KMS-11 (cell line): ENCODE measurements at regions not wholly inside any gene's neighbourhood (a gene's known extent, or its start where the extent isn't known, plus 50 kb on each side); places are given as distances from the start of the nearest gene placed in this dataset.

ENCODE experiments used
- H2AFZ ChIP-seq: fragments of 200-600 bp; sonication (generic); 2 replicates; pipeline ENCODE4 v1.6.1; 2016; ENCODE audit warnings: antibody characterized with exemption, mixed run types, low read depth
- H3K27ac ChIP-seq: fragments of 200-600 bp; sonication (generic); 2 replicates; pipeline ENCODE4 v1.6.1; 2016; ENCODE audit warnings: mild to moderate bottlenecking, mixed run types
- H3K27me3 ChIP-seq: fragments of 200-600 bp; sonication (generic); 2 replicates; pipeline ENCODE4 v1.6.1; 2017; ENCODE audit warnings: mild to moderate bottlenecking, low read depth, mixed run types, moderate library complexity; ENCODE audit not compliant: insufficient read depth
- H3K36me3 ChIP-seq: fragments of 200-600 bp; sonication (generic); 2 replicates; pipeline ENCODE4 v1.6.1; 2017; ENCODE audit warnings: mild to moderate bottlenecking, mixed run types; ENCODE audit not compliant: insufficient read depth
- H3K4me1 ChIP-seq: fragments of 200-600 bp; sonication (generic); 2 replicates; pipeline ENCODE4 v1.6.1; 2016; ENCODE audit warnings: mild to moderate bottlenecking, low read depth, mixed run types; ENCODE audit not compliant: poor library complexity, severe bottlenecking
- H3K4me2 ChIP-seq: fragments of 200-600 bp; sonication (generic); 2 replicates; pipeline ENCODE4 v1.7.0; 2016; ENCODE audit warnings: mild to moderate bottlenecking, mixed run types
- H3K4me3 ChIP-seq: fragments of 200-600 bp; sonication (generic); IDR thresholded peaks from 2 replicates; pipeline ENCODE4 v1.6.1; 2017; ENCODE audit warnings: low read depth, low read length, mixed read lengths; ENCODE audit not compliant: insufficient read depth
- H3K79me2 ChIP-seq: fragments of 200-600 bp; sonication (generic); 2 replicates; pipeline ENCODE4 v1.6.1; 2016; ENCODE audit warnings: low read depth, mixed run types; ENCODE audit not compliant: insufficient read depth
- H3K9ac ChIP-seq: fragments of 200-600 bp; sonication (generic); 2 replicates; pipeline ENCODE4 v1.6.1; 2016; ENCODE audit warnings: mild to moderate bottlenecking, mixed run types
- H4K20me1 ChIP-seq: fragments of 200-600 bp; sonication (generic); 2 replicates; pipeline ENCODE4 v1.6.1; 2016; ENCODE audit warnings: mild to moderate bottlenecking, mixed run types; ENCODE audit not compliant: insufficient read depth
- CTCF ChIP-seq: fragments of 200-600 bp; sonication (generic); conservative IDR thresholded peaks from 2 replicates; pipeline ENCODE4 v1.6.1; 2017; ENCODE audit warnings: low read depth, mild to moderate bottlenecking, antibody characterized with exemption, low read length, moderate library complexity, mixed read lengths

GRCh38 chr5:155460501-155460931 is 447.0 kb downstream of the KIF4B start:
- no peaks in the 10 kb centered on the region for H3K36me3 ChIP-seq
- H2AFZ ChIP-seq = no peak overlapping the region
- no peaks in the 10 kb centered on the region for H4K20me1 ChIP-seq
- H3K4me3 ChIP-seq = no peak overlapping the region
- H3K27me3 ChIP-seq = no peaks in the 10 kb centered on the region
- no peak overlapping the region for H3K9ac ChIP-seq
- no peak overlapping the region for H3K4me2 ChIP-seq
- no peaks in the 10 kb centered on the region for H3K4me1 ChIP-seq
- H3K79me2 ChIP-seq = no peaks in the 10 kb centered on the region
- TF ChIP-seq CTCF = no peak
- H3K27ac ChIP-seq = no peak overlapping the region

GRCh38 chr5:155461304-155461703 is 447.7 kb downstream of the KIF4B start:
- Histone ChIP-seq H3K36me3 (no peaks in the 10 kb centered on the region), H2AFZ (no peak overlapping the region), H4K20me1 (no peaks in the 10 kb centered on the region), H3K4me2 (no peak overlapping the region), H3K27ac (no peak overlapping the region), H3K4me1 (no peaks in the 10 kb centered on the region), H3K79me2 (no peaks in the 10 kb centered on the region), H3K27me3 (no peaks in the 10 kb centered on the region), H3K4me3 (no peak overlapping the region), H3K9ac (no peak overlapping the region)
- no peak for TF ChIP-seq CTCF

GRCh38 chr5:155466851-155467250 is 453.3 kb downstream of the KIF4B start:
- Histone ChIP-seq H3K4me1 (no peaks in the 10 kb centered on the region), H3K27ac (no peak overlapping the region), H3K36me3 (no peaks in the 10 kb centered on the region), H3K4me3 (no peak overlapping the region), H2AFZ (no peak overlapping the region), H3K27me3 (no peaks in the 10 kb centered on the region), H4K20me1 (no peaks in the 10 kb centered on the region), H3K9ac (no peak overlapping the region), H3K4me2 (no peak overlapping the region), H3K79me2 (no peaks in the 10 kb centered on the region)
- TF ChIP-seq CTCF = no peak

- TF ChIP-seq CTCF = no peak
- Histone ChIP-seq H3K27ac (no peak overlapping the region), H2AFZ (no peak overlapping the region), H3K79me2 (no peaks in the 10 kb centered on the region), H3K9ac (no peak overlapping the region), H3K4me2 (no peak overlapping the region), H3K4me3 (no peak overlapping the region), H3K4me1 (no peaks in the 10 kb centered on the region), H3K27me3 (no peaks in the 10 kb centered on the region), H4K20me1 (no peaks in the 10 kb centered on the region), H3K36me3 (no peaks in the 10 kb centered on the region)
Observed at GRCh38 chr5:155471027-155471426, 457.5 kb downstream of the KIF4B start.

GRCh38 chr5:155472780-155473179 is 459.2 kb downstream of the KIF4B start:
- H3K4me1 ChIP-seq = no peaks in the 10 kb centered on the region
- no peaks in the 10 kb centered on the region for H3K36me3 ChIP-seq
- no peaks in the 10 kb centered on the region for H4K20me1 ChIP-seq
- H3K4me3 ChIP-seq = no peak overlapping the region
- H3K79me2 ChIP-seq = no peaks in the 10 kb centered on the region
- H3K4me2 ChIP-seq = no peak overlapping the region
- no peak overlapping the region for H2AFZ ChIP-seq
- no peak for TF ChIP-seq CTCF
- no peak overlapping the region for H3K9ac ChIP-seq
- H3K27ac ChIP-seq = no peak overlapping the region
- H3K27me3 ChIP-seq = no peaks in the 10 kb centered on the region
